Bronchial epithelial cell (primary cell): ENCODE measurements at regions not wholly inside any gene's neighbourhood (a gene's known extent, or its start where the extent isn't known, plus 50 kb on each side); places are given as distances from the start of the nearest gene placed in this dataset.
"Not testable (repeated sequence)": the region's sequence is repeated elsewhere in the genome, so short reads cannot be mapped to it uniquely, and the experiment has no call there.

ENCODE experiments used
- DNase-seq: peaks from one replicate; pipeline ENCODE4 v3.0.0-alpha.2; 2010; ENCODE audit warnings: low read depth
- FAIRE-seq: peaks from 2 replicates; lab custom pipeline; 2011; peaks lifted over from hg19 to GRCh38; lab: Jason Lieb, UNC
- H3K27me3 ChIP-seq: 2 replicates; pipeline ENCODE4 v1.5.1; 2011; ENCODE audit warnings: low read length; ENCODE audit not compliant: control insufficient read depth, insufficient read depth
- H3K36me3 ChIP-seq: 2 replicates; pipeline ENCODE4 v1.5.1; 2011; ENCODE audit warnings: low read length; ENCODE audit not compliant: control insufficient read depth, insufficient read depth
- H3K4me3 ChIP-seq: 2 replicates; pipeline ENCODE4 v1.5.1; 2011; ENCODE audit warnings: mild to moderate bottlenecking, low read depth, low read length, control low read depth
- CTCF ChIP-seq: IDR thresholded peaks from 2 replicates; pipeline ENCODE4 v1.5.1; 2011; ENCODE audit warnings: mild to moderate bottlenecking, moderate library complexity, low read length, control low read depth, inconsistent platforms; ENCODE audit not compliant: insufficient read depth, severe bottlenecking

- no peak for DNase-seq
- FAIRE-seq, result no peak
- no peaks in the 10 kb centered on the region for H3K27me3 ChIP-seq
- no peaks in the 10 kb centered on the region for H3K36me3 ChIP-seq
- no peak for TF ChIP-seq CTCF
- no peak overlapping the region for H3K4me3 ChIP-seq
Observed at GRCh38 chr4:159910721-159911120, 807.8 kb downstream of the RAPGEF2 start.

- Histone ChIP-seq H3K27me3 (no peaks in the 10 kb centered on the region), H3K4me3 (no peak overlapping the region), H3K36me3 (no peaks in the 10 kb centered on the region)
- TF ChIP-seq CTCF, result no peak
- DNase-seq (no peak), FAIRE-seq (no peak)
Observed at GRCh38 chr4:159922119-159922518, 819.2 kb downstream of the RAPGEF2 start.

GRCh38 chr4:159925770-159926169, 822.9 kb downstream of the RAPGEF2 start:
- no peak for FAIRE-seq
- no peak overlapping the region for H3K4me3 ChIP-seq
- no peak for DNase-seq
- no peak for TF ChIP-seq CTCF
- H3K36me3 ChIP-seq, result no peaks in the 10 kb centered on the region
- H3K27me3 ChIP-seq, result no peaks in the 10 kb centered on the region

- no peaks in the 10 kb centered on the region for H3K27me3 ChIP-seq
- no peak overlapping the region for H3K4me3 ChIP-seq
- no peaks in the 10 kb centered on the region for H3K36me3 ChIP-seq
- FAIRE-seq (no peak), DNase-seq (peak; percentile 21)
- no peak for TF ChIP-seq CTCF
Observed at GRCh38 chr4:159926871-159927270, 824.0 kb downstream of the RAPGEF2 start.

GRCh38 chr4:159927781-159928180, 824.9 kb downstream of the RAPGEF2 start:
- no peak for TF ChIP-seq CTCF
- DNase-seq (no peak), FAIRE-seq (no peak)

GRCh38 chr4:159934602-159935001, 831.7 kb downstream of the RAPGEF2 start:
- not testable (repeated sequence) for H3K4me3 ChIP-seq, FAIRE-seq, H3K27me3 ChIP-seq, H3K36me3 ChIP-seq, DNase-seq

More at GRCh38 chr4:159927781-159928180, 824.9 kb downstream of the RAPGEF2 start:
- Histone ChIP-seq H3K4me3 (no peak overlapping the region), H3K27me3 (no peaks in the 10 kb centered on the region), H3K36me3 (no peaks in the 10 kb centered on the region)
